GM19238 (cell line): ENCODE measurements at regions not wholly inside any gene's neighbourhood (a gene's known extent, or its start where the extent isn't known, plus 50 kb on each side); places are given as distances from the start of the nearest gene placed in this dataset.
"Not testable (repeated sequence)": the region's sequence is repeated elsewhere in the genome, so short reads cannot be mapped to it uniquely, and the experiment has no call there.

Experiments used
- DNase-seq: peaks from one replicate; pipeline ENCODE4 v3.0.0; 2011; ENCODE audit warnings: low spot score; ENCODE audit not compliant: insufficient read length

GRCh38 chr10:63675171-63675570 is 154.0 kb downstream of the REEP3 start:
- no peak for DNase-seq

- no peak for DNase-seq
Measured at GRCh38 chr10:63677001-63677400, 155.8 kb downstream of the REEP3 start.

GRCh38 chr10:63680545-63680944 is 159.3 kb downstream of the REEP3 start:
- DNase-seq: not testable (repeated sequence)

- no peak for DNase-seq
Measured at GRCh38 chr10:63681993-63682697, 160.9 kb downstream of the REEP3 start.

- DNase-seq: not testable (repeated sequence)
Measured at GRCh38 chr10:63682698-63683052, 161.5 kb downstream of the REEP3 start.

- no peak for DNase-seq
Measured at GRCh38 chr10:63683223-63683622, 162.0 kb downstream of the REEP3 start.

- no peak for DNase-seq
Measured at GRCh38 chr10:63683686-63684085, 162.5 kb downstream of the REEP3 start.

- DNase-seq: no peak
Measured at GRCh38 chr10:63684257-63684936, 163.2 kb downstream of the REEP3 start.

- DNase-seq: no peak
Measured at GRCh38 chr10:63689768-63690167, 168.6 kb downstream of the REEP3 start.

GRCh38 chr10:63692220-63692896 is 171.2 kb downstream of the REEP3 start:
- DNase-seq: no peak

GRCh38 chr10:63693021-63693420 is 171.8 kb downstream of the REEP3 start:
- not testable (repeated sequence) for DNase-seq

GRCh38 chr10:63696205-63696604 is 175.0 kb downstream of the REEP3 start:
- no peak for DNase-seq

- DNase-seq: no peak
Measured at GRCh38 chr10:63697956-63698786, 177.0 kb downstream of the REEP3 start.

- DNase-seq: no peak
Measured at GRCh38 chr10:63698787-63699150, 177.6 kb downstream of the REEP3 start.

GRCh38 chr10:63699785-63700613 is 178.8 kb downstream of the REEP3 start:
- DNase-seq: no peak

GRCh38 chr10:63700631-63701156 is 179.5 kb downstream of the REEP3 start:
- no peak for DNase-seq

- DNase-seq: no peak
Measured at GRCh38 chr10:63702092-63702491, 180.9 kb downstream of the REEP3 start.

- DNase-seq: no peak
Measured at GRCh38 chr10:63703113-63703670, 182.0 kb downstream of the REEP3 start.

- DNase-seq: no peak
Measured at GRCh38 chr10:63703740-63704345, 182.6 kb downstream of the REEP3 start.
